Stimulated activated naive CD8-positive, alpha-beta T cell treated with anti-CD3 and anti-CD28 coated beads, Interleukin-15, amount 100 ng/mL, for 72 hours (primary cell): ENCODE measurements at regions not wholly inside any gene's neighbourhood (a gene's known extent, or its start where the extent isn't known, plus 50 kb on each side); places are given as distances from the start of the nearest gene placed in this dataset.

Experiments
- ATAC-seq: fragments of 150-1000 bp; cut with Tn5 transposase; 2 replicates; pipeline ENCODE4 v1.10.0; 2021; ENCODE audit warnings: mild to moderate bottlenecking, moderate library complexity
- DNase-seq, 2 donors: peaks; one replicate each; pipeline ENCODE4 v3.0.0; 2021 to 2022
- H3K27ac Mint-ChIP-seq, 2 donors: one replicate each; pipeline ENCODE4 v1.8.0; 2022; ENCODE audit warnings: mild to moderate bottlenecking in 2 of 2, mixed read lengths in 2 of 2, moderate library complexity in 2 of 2
- H3K27me3 Mint-ChIP-seq: one replicate; pipeline ENCODE4 v1.8.0; 2022; ENCODE audit warnings: mixed read lengths
- H3K4me1 Mint-ChIP-seq: one replicate; pipeline ENCODE4 v1.8.0; 2022; ENCODE audit warnings: mild to moderate bottlenecking, mixed read lengths
- H3K4me3 Mint-ChIP-seq, 2 donors: one replicate each; pipeline ENCODE4 v1.8.0; 2022; ENCODE audit warnings: mild to moderate bottlenecking in 2 of 2, mixed read lengths in 2 of 2, moderate library complexity in 1 of 2
- H3K9me3 Mint-ChIP-seq, 2 donors: one replicate each; pipeline ENCODE4 v1.8.0; 2022; ENCODE audit warnings: mixed read lengths in 2 of 2

DNA sequence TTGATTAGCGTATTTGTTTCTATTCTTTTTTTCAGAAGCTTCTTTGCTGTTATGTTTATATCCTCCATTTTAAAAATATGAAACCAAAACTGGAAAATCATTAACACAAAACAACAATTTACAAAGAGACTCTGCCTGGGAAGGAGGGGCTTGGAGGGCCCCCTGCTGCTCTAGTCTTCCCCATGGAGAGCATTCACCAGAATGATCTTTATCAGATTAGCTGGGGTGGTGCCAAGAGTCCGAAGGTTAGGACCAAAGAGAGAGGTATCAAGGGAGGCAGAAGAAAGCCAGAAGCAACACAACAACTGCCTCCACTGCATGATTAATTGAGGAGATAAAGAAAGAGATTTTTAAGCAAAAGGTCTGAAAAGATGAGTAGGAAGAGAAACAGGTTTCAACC, 218.6 kb downstream of the IRS1 start:
- no peak for DNase-seq
- Mint-ChIP-seq H3K9me3 (no peaks in the 10 kb centered on the region), H3K4me3 (no peak overlapping the region), H3K27ac (no peak overlapping the region), H3K4me1 (no peaks in the 10 kb centered on the region), H3K27me3 (peaks cover 26% of the 10 kb centered on the region)
- ATAC-seq = no peak

- Mint-ChIP-seq H3K9me3 (no peaks in the 10 kb centered on the region), H3K4me1 (no peaks in the 10 kb centered on the region), H3K27ac (no peak overlapping the region), H3K27me3 (peaks cover 26% of the 10 kb centered on the region), H3K4me3 (no peak overlapping the region)
- no peak for DNase-seq
- ATAC-seq = no peak
Measured at GRCh38 chr2:226580403-226580802, 219.2 kb downstream of the IRS1 start.

GRCh38 chr2:226579519-226579918, 220.1 kb downstream of the IRS1 start:
- ATAC-seq = no peak
- H3K27me3 Mint-ChIP-seq = peaks cover 26% of the 10 kb centered on the region
- no peaks in the 10 kb centered on the region for H3K9me3 Mint-ChIP-seq
- H3K27ac Mint-ChIP-seq = no peak overlapping the region
- no peak overlapping the region for H3K4me3 Mint-ChIP-seq
- DNase-seq = no peak
- H3K4me1 Mint-ChIP-seq = no peaks in the 10 kb centered on the region

- Mint-ChIP-seq H3K9me3 (no peaks in the 10 kb centered on the region), H3K4me1 (no peaks in the 10 kb centered on the region), H3K27ac (no peak overlapping the region)
Measured at GRCh38 chr2:226578879-226579278, 220.7 kb downstream of the IRS1 start.

DNA sequence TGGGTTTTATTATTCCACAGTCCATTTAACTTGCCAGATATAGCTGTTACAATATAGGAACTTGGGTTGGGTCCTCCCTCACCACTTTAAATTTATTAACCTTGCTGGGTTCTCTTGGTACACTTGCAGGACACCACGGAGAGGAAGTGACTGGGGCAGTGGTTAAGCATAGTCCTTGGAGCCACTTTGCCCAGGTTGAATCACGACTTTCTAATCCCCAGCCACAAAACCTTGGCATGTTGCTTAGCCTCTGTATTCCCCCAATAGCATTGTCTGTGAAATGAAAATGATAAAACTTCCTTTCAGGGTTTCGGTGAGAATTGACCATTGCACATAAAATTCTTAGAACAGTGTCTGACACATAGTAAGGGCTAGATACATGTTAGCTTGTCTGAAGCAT, 221.2 kb downstream of the IRS1 start:
- H3K27ac Mint-ChIP-seq = no peak overlapping the region
- no peak for ATAC-seq

More at GRCh38 chr2:226578879-226579278, 220.7 kb downstream of the IRS1 start:
- Mint-ChIP-seq H3K27me3 (peaks cover 26% of the 10 kb centered on the region), H3K4me3 (no peak overlapping the region)
- ATAC-seq (no peak), DNase-seq (no peak)

DNA sequence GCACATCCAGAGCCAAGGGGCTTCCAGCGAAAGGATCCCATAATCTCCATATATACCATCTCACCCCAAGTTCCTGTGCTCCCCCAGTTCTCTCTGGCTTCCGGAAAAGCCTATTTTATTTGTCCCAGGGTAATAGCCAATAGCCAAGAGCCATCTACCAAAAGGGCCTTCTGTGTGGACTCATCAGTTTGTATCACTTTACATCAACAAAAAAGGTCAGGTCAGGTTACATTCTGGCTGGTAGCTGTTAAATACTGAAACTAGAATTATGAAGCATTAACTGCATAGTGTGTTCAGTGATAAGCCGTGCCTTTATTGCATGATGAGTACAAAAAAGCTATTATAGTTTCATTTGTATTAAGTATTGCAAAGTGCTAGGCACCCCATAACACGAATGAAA, 223.7 kb downstream of the IRS1 start:
- no peak overlapping the region for H3K4me3 Mint-ChIP-seq
- ATAC-seq = no peak
- no peak for DNase-seq
- H3K27me3 Mint-ChIP-seq = peaks cover 2% of the 10 kb centered on the region
- no peaks in the 10 kb centered on the region for H3K4me1 Mint-ChIP-seq
- H3K9me3 Mint-ChIP-seq = peaks cover 0 to 5% of the 10 kb centered on the region in 2 donors
- H3K27ac Mint-ChIP-seq = no peak overlapping the region

More for the DNA sequence above, 221.2 kb downstream of the IRS1 start:
- Mint-ChIP-seq H3K9me3 (no peaks in the 10 kb centered on the region), H3K4me3 (no peak overlapping the region), H3K27me3 (peaks cover 22% of the 10 kb centered on the region), H3K4me1 (no peaks in the 10 kb centered on the region)
- DNase-seq = no peak

DNA sequence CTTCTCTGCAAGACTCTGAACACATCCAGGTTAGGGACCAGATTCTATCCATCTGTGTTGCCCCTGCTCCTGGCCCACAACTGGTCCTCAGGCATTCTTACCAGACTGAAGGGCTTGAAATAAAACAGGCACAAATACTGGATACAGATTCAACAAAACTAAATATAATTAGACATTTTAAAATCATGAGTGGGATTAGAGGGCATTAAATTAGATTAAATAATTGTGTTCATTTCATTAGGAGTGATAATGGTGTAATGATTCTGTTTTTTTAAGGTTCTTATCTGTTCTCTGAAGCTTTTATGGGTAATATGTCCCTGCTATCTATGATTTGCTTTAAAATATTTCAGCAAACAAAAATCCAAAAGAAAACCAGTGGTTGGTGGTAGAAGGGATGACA, 226.5 kb downstream of the IRS1 start:
- no peak overlapping the region for H3K4me3 Mint-ChIP-seq
- no peaks in the 10 kb centered on the region for H3K4me1 Mint-ChIP-seq
- no peak for ATAC-seq
- H3K27me3 Mint-ChIP-seq = no peaks in the 10 kb centered on the region
- H3K27ac Mint-ChIP-seq = no peak overlapping the region
- DNase-seq = no peak
- peaks cover 0 to 5% of the 10 kb centered on the region in 2 donors for H3K9me3 Mint-ChIP-seq

GRCh38 chr2:226564667-226565066, 235.0 kb downstream of the IRS1 start:
- no peak overlapping the region for H3K4me3 Mint-ChIP-seq

GRCh38 chr2:226561962-226562361, 237.7 kb downstream of the IRS1 start:
- Mint-ChIP-seq H3K9me3 (no peaks in the 10 kb centered on the region), H3K4me1 (no peaks in the 10 kb centered on the region), H3K27me3 (peaks cover 18% of the 10 kb centered on the region), H3K4me3 (no peak overlapping the region), H3K27ac (no peak overlapping the region)
- no peak for DNase-seq
- no peak for ATAC-seq

More at GRCh38 chr2:226564667-226565066, 235.0 kb downstream of the IRS1 start:
- Mint-ChIP-seq H3K27me3 (peaks cover 9% of the 10 kb centered on the region), H3K9me3 (no peaks in the 10 kb centered on the region), H3K4me1 (no peaks in the 10 kb centered on the region), H3K27ac (no peak overlapping the region)
- ATAC-seq (no peak), DNase-seq (no peak)

DNA sequence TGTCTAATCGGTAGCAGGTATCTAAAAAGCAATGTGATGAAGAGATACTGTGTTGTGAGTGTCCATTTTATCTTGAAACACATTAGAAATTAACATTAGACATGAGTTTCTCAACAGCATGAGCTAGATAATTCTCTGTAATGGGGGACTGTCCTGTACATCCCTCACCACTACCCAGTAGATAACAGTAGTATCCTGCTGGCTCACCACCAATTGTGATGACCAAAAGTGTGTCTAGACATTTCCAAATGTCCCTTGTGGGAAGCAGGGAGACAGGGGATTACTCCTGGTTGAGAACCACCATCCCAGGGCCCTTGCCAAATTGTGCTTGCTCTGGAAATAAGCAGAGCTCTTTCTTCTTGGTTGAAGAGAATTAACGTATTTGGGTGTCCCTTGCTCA, 239.3 kb downstream of the IRS1 start:
- Mint-ChIP-seq H3K4me1 (no peaks in the 10 kb centered on the region), H3K27me3 (peaks cover 24% of the 10 kb centered on the region), H3K9me3 (no peaks in the 10 kb centered on the region), H3K27ac (no peak overlapping the region), H3K4me3 (no peak overlapping the region)
- no peak for ATAC-seq
- no peak for DNase-seq

DNA sequence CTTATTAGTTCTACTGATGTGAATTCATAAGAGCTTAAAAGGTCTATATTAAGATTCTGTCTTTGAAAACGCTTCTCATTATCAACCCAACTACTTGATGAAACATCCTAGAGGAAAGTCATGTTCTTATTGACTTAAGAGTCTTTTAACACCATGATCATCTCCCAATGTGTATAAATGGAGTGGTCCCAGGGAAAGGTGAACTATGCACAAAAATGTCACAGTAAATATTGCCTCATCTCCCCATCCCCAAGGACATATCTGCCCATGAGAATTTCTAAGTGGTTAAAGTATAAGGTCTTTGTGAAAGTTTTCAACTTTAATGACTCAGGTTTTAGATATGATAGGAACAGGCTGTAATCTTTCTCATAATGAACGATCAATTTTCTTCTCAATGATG, 240.1 kb downstream of the IRS1 start:
- Mint-ChIP-seq H3K27me3 (peaks cover 20% of the 10 kb centered on the region), H3K4me3 (no peak overlapping the region), H3K4me1 (no peaks in the 10 kb centered on the region), H3K27ac (no peak overlapping the region), H3K9me3 (no peaks in the 10 kb centered on the region)
- no peak for DNase-seq
- no peak for ATAC-seq

DNA sequence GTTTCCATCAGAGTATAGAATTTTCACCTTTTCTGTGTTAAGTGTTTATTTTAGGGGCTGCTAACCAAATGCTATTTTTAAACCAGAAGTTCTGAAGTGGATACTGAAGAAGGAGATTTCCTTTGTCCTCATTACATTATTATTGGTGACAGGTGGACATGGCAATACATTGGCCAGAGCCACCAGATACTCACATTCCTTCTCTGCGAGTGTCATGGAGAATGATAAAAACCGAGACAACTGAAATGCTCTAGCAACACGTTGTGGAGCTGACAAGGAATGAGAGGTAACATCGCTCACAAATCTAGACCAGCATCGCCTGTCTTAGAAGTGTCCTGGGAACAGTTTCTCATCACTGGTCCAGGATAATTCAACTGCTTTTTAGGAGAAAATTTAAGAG, 241.2 kb downstream of the IRS1 start:
- no peaks in the 10 kb centered on the region for H3K4me1 Mint-ChIP-seq
- ATAC-seq = no peak

DNA sequence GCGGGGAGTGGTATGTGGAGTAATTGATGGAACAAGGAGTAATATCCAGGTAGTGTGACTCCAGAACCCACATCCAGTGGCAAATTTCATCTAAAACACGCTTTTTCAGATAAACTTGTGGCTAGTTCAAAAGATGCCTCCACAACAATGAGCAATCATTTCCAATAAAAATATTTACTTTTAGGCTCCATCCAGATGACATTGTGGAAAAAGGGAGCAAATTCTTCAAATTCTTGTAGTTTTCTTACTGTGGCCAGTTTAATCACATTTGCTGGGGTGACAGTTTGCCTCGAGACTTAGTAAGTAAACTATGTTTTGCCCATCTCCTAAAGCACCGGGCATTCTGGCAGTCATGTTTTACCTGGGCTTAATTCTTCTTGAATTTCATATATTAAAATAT, 243.6 kb downstream of the IRS1 start:
- no peak for DNase-seq
- ATAC-seq = no peak
- H3K27ac Mint-ChIP-seq = no peak overlapping the region
- H3K9me3 Mint-ChIP-seq = no peaks in the 10 kb centered on the region
- peaks cover 14% of the 10 kb centered on the region for H3K27me3 Mint-ChIP-seq
- H3K4me3 Mint-ChIP-seq = no peak overlapping the region
- H3K4me1 Mint-ChIP-seq = no peaks in the 10 kb centered on the region

More for the DNA sequence above, 241.2 kb downstream of the IRS1 start:
- H3K27me3 Mint-ChIP-seq = peaks cover 14% of the 10 kb centered on the region
- no peak overlapping the region for H3K4me3 Mint-ChIP-seq
- H3K27ac Mint-ChIP-seq = no peak overlapping the region
- H3K9me3 Mint-ChIP-seq = no peaks in the 10 kb centered on the region
- DNase-seq = no peak

DNA sequence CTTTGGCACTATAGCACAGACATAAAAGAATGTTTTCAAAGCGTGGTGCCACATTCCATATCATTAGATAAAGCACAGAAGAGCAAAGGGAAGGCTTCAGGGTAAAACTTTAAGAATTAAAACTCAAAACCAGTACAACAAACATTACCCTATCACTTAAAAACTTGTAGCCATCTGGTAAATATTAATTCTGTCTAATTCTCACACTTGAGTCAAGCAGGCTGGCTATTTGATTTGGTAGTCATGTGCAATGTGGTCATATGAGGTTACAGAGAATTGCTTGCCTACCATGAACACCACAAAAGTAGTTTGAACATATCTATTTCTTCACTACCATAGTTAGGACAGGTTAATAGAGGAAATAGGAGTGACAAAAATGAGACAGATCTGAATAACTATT, 244.9 kb downstream of the IRS1 start:
- Mint-ChIP-seq H3K27me3 (peaks cover 14% of the 10 kb centered on the region), H3K27ac (no peak overlapping the region), H3K4me3 (no peak overlapping the region), H3K9me3 (no peaks in the 10 kb centered on the region), H3K4me1 (no peaks in the 10 kb centered on the region)
- DNase-seq (no peak), ATAC-seq (no peak)

GRCh38 chr2:226553333-226553732, 246.3 kb downstream of the IRS1 start:
- ATAC-seq (no peak), DNase-seq (no peak)
- H3K9me3 Mint-ChIP-seq = no peaks in the 10 kb centered on the region
- no peak overlapping the region for H3K27ac Mint-ChIP-seq
- H3K4me1 Mint-ChIP-seq = no peaks in the 10 kb centered on the region
- H3K4me3 Mint-ChIP-seq = no peak overlapping the region
- H3K27me3 Mint-ChIP-seq = peaks cover 14% of the 10 kb centered on the region

DNA sequence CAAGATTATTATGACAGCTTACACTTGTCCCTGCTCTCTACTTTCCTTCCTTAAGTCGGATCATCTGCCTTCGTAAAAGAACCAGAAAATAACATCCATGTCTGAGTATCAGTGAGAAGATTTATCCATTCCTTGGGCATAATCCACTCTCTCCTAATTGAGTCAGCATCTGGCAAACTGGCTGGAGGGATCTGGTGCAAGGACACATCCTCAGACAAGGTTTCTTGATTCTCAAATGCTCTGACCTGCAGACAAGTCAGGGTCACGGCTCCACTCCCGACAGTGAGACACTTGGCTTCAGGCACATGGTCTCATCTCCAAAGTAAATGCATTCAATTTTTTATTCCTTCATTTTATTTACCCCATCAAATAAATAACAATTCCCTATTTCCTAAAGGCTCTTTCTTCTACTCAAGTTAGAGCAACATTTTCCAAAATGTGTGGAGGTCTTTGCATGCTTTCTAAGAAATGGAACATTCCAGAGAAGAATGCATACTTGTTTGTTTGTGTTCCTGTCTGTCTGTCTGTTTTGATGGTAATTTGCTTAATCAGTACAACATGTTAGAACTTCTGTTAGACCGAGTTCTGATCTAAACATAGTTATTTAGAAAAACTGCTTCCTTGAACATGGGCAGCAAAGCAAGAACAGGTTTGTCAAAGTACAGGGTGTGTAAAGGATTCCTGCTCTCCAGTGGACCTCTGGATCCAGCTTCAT, 246.9 kb downstream of the IRS1 start:
- Mint-ChIP-seq H3K27me3 (peaks cover 13% of the 10 kb centered on the region), H3K9me3 (no peaks in the 10 kb centered on the region), H3K4me1 (no peaks in the 10 kb centered on the region), H3K4me3 (no peak overlapping the region), H3K27ac (no peak overlapping the region)
- ATAC-seq = no peak
- no peak for DNase-seq
